HL-60 (cell line): ENCODE measurements at regions not wholly inside any gene's neighbourhood (a gene's known extent, or its start where the extent isn't known, plus 50 kb on each side); places are given as distances from the start of the nearest gene placed in this dataset.
"Not testable (repeated sequence)": the region's sequence is repeated elsewhere in the genome, so short reads cannot be mapped to it uniquely, and the experiment has no call there.

Source experiments
- CTCF ChIP-seq: IDR thresholded peaks from one replicate; pipeline ENCODE4 v1.5.1; 2011; ENCODE audit warnings: low read length, control low read depth, inconsistent platforms; ENCODE audit not compliant: insufficient read depth
- POLR2AphosphoS5 ChIP-seq: IDR thresholded peaks from 2 replicates; pipeline ENCODE4 v1.6.1; 2012; ENCODE audit warnings: low read depth

- TF ChIP-seq POLR2AphosphoS5, CTCF: not testable (repeated sequence)
Measured at GRCh38 chr5:67757771-67758170, 457.8 kb upstream of the PIK3R1 start.
